ENCODE measurements at regions not wholly inside any gene's neighbourhood (a gene's known extent, or its start where the extent isn't known, plus 50 kb on each side); places are given as distances from the start of the nearest gene placed in this dataset.

DNA sequence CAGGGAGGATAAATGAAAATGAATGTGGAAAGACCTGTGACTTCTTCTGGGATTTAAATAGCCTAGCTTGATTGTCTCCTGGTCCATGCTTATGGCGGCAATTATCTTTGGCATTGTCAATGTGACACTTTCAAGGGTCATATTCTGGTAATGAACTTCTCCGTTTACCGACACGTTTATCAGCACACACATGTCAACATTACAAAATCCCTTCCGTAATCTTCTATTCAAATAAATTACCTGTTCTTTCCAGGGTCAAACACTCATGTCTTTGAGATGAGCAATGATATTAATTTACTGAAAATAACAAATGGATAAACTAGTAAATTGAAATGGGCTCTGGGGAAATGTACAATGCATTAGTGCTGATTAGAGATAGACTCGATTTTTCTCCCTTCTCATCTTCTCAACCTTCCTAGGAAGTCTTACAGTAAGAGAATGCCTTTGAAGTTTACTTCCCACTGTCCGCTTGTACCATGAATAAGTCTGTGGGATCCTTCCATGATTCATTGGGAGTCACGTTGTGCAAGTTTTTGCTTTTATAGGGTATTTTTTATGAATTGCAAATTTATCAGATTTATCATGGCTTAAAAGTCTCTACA, 646.3 kb upstream of the LRATD1 start:
- TF ChIP-seq CTCF (IDR thresholded peaks at IDR 0.05) (no peak), POLR2AphosphoS5 (IDR thresholded peaks at IDR 0.05; ENCODE audit: low read depth, low read length) (no peak), TCF7L2 (IDR thresholded peaks at IDR 0.05; ENCODE audit: low read depth, low read length) (no peak)

Data from Panc1 (cell line).